Naive thymus-derived CD4-positive, alpha-beta T cell (primary cell): ENCODE measurements at regions not wholly inside any gene's neighbourhood (a gene's known extent, or its start where the extent isn't known, plus 50 kb on each side); places are given as distances from the start of the nearest gene placed in this dataset.

Experiments used
- ATAC-seq: fragments of 150-1000 bp; cut with Tn5 transposase; 2 replicates; pipeline ENCODE4 v1.10.0; 2021; ENCODE audit warnings: mild to moderate bottlenecking, moderate library complexity
- CTCF ChIA-PET: fragments of 350-600 bp; sonication (Branson Sonifier 250); formaldehyde crosslinking; loops from one replicate; lab custom pipeline; 2021; ENCODE audit warnings: antibody characterized with exemption; lab: Charles Lee
- POLR2A ChIA-PET: fragments of 350-600 bp; sonication (Branson Sonifier 250); formaldehyde crosslinking; loops from one replicate; lab custom pipeline; 2021; ENCODE audit warnings: antibody characterized with exemption, inconsistent platforms; lab: Charles Lee
- DNase-seq, 9 donors: peaks; one replicate each; pipeline versions ENCODE4 v3.0.0 to v3.0.0-alpha.2; 2020 to 2022; ENCODE audit warnings: mixed read lengths in 1 of 9
- H3K27ac ChIP-seq: one replicate; pipeline ENCODE4 v1.7.0; 2013; ENCODE audit warnings: mild to moderate bottlenecking, low read depth, low read length, moderate library complexity
- H3K27me3 ChIP-seq, 2 donors: one replicate each; pipeline ENCODE4 v1.7.0; 2013; ENCODE audit warnings: low read length in 2 of 2, mild to moderate bottlenecking in 2 of 2, moderate library complexity in 2 of 2; ENCODE audit not compliant: control insufficient read depth in 2 of 2, insufficient read depth in 2 of 2
- H3K36me3 ChIP-seq, 3 experiments: 1 replicate in 2 of 3; 2 replicates in 1 of 3; pipeline ENCODE4 v1.7.0; 2013; ENCODE audit warnings: low read length in 3 of 3, mild to moderate bottlenecking in 3 of 3, moderate library complexity in 1 of 3; ENCODE audit not compliant: insufficient read depth in 3 of 3, control insufficient read depth in 2 of 3
- H3K4me1 ChIP-seq, 2 donors: one replicate each; pipeline ENCODE4 v1.7.0; 2013; ENCODE audit warnings: low read length in 2 of 2, mild to moderate bottlenecking in 2 of 2, moderate library complexity in 1 of 2; ENCODE audit not compliant: control insufficient read depth in 2 of 2, insufficient read depth in 2 of 2
- H3K4me3 ChIP-seq: 2 replicates; pipeline ENCODE4 v1.7.0; 2013; ENCODE audit warnings: mild to moderate bottlenecking, low read length
- H3K9me3 ChIP-seq, 3 experiments: 1 replicate in 2 of 3; 2 replicates in 1 of 3; pipeline ENCODE4 v1.7.0; 2013; ENCODE audit warnings: low read length in 3 of 3; ENCODE audit not compliant: control insufficient read depth in 2 of 3
- H3K27ac Mint-ChIP-seq, 9 donors: one replicate each; pipeline ENCODE4 v1.8.0; 2020 to 2022; ENCODE audit warnings: mixed read lengths in 9 of 9, mild to moderate bottlenecking in 8 of 9, moderate library complexity in 5 of 9, inconsistent platforms in 2 of 9
- H3K27me3 Mint-ChIP-seq, 5 donors: one replicate each; pipeline ENCODE4 v1.8.0; 2021 to 2022; ENCODE audit warnings: mixed read lengths in 5 of 5, mild to moderate bottlenecking in 1 of 5
- H3K36me3 Mint-ChIP-seq, 5 donors: one replicate each; pipeline ENCODE4 v1.8.0; 2020 to 2022; ENCODE audit warnings: mixed read lengths in 5 of 5, mild to moderate bottlenecking in 3 of 5, inconsistent platforms in 1 of 5
- H3K4me1 Mint-ChIP-seq, 7 donors: one replicate each; pipeline ENCODE4 v1.8.0; 2020 to 2022; ENCODE audit warnings: mixed read lengths in 7 of 7, mild to moderate bottlenecking in 3 of 7, inconsistent platforms in 1 of 7
- H3K4me3 Mint-ChIP-seq, 10 donors: one replicate each; pipeline ENCODE4 v1.8.0; 2020 to 2022; ENCODE audit warnings: mild to moderate bottlenecking in 10 of 10, mixed read lengths in 10 of 10, moderate library complexity in 6 of 10, inconsistent platforms in 2 of 10
- H3K9me3 Mint-ChIP-seq, 11 donors: one replicate each; pipeline ENCODE4 v1.8.0; 2020 to 2022; ENCODE audit warnings: mixed read lengths in 11 of 11, mild to moderate bottlenecking in 4 of 11, inconsistent platforms in 1 of 11, moderate library complexity in 1 of 11
- intact Hi-C, 2 donors: fragments of 100-400 bp; cut with micrococcal nuclease; formaldehyde crosslinking; loops; one replicate each; pipeline ENCODE4 v1.15.1; 2023

DNA sequence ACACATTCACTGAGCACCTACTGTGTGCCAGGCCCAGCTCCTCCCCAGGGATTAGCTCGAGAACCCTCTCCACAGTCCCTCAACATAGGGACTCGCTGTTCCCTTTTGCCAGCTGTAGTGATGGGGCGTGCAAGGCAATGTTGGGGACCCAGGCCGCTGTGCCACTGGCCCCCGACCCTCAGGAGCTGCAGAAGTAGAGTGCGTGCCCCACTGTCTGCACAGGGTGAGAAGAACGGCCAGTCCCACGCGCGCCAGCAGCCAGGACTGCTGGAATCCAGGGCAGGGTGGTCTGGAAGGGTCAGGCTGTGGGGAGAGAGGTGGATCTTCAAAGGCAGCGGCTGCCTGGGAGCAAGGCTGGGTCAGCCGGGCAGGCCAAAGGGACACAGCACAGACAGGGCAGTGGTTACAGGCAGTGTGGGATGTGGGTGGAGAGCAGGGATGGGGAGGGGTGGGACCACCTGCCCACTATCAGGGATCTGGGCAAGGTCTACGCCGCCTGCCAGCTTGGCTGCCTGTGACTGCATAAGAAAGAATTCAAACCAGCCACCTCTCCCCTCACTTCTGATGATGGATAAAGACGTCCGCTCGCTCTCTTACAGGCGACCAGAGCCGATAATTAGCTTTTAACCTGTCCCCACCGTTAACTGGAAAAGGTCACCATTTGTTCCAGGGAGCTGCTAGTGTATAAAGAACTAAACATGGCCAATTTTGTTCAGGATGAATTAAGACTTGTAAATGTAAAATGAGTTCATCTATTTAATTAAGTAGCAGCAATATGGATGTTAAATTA, 86.7 kb upstream of the GSE1 start:
- Histone ChIP-seq H3K36me3 (no peaks in the 10 kb centered on the region), H3K4me3 (no peak overlapping the region), H3K4me1 (no peaks in the 10 kb centered on the region), H3K27me3 (no peaks in the 10 kb centered on the region), H3K9me3 (no peaks in the 10 kb centered on the region), H3K27ac (no peak overlapping the region)
- H3K4me3 Mint-ChIP-seq: no peak overlapping the region
- peaks cover 0 to 3% (median 0%) of the 10 kb centered on the region in 11 donors for H3K9me3 Mint-ChIP-seq
- peak overlapping the region in 1 of 9 donors; percentile 52 for H3K27ac Mint-ChIP-seq
- intact Hi-C loops: no loop called here
- peaks cover 0 to 7% (median 0%) of the 10 kb centered on the region in 5 donors for H3K27me3 Mint-ChIP-seq
- CTCF ChIA-PET: interaction anchor here (2.6 kb wide), 1 partner anchor 90 kb away, joined by 8 read pairs; no protein-coding TSS in a partner anchor
- POLR2A ChIA-PET: interaction anchor here (0.6 kb wide), 1 partner anchor 105 kb away, joined by 3 read pairs; no protein-coding TSS in a partner anchor
- H3K4me1 Mint-ChIP-seq: no peaks in the 10 kb centered on the region
- DNase-seq: no peak
- no peak for ATAC-seq
- H3K36me3 Mint-ChIP-seq: no peaks in the 10 kb centered on the region

DNA sequence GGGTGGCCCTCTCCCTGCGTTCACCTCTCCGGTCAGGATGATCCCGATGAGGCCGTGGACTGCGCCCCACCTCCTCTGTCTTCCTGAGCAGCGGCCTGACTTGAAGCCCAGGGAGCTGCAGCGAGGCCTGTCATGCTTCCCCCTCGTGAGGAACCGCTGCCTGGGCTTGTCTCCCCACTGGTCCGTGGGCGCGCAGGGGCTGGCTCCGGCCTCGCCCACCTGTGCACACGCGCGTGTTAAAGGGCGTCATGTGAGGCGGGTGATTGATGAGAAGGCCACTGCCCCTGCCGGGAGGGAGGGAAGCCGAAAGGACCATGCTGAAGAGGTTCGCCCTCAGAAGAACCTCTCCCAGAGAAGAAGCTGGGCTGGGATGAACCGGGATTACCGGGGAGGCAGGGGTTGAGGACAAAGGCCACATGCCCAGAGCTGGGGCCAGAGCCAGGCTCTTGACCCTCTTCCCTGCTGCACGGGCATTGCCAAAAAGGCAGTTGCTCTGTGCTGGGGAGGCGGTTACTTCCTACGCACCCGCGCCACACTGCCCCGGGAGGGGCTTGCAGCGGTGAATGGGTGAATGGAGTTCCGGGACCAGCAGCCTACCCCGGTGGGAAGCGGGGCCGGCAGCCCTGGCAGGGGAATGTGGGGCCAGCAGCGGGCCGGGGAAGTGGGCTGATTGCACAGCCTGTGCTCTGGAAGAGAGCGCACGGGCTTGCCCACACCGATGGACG, 85.9 kb upstream of the GSE1 start:
- ChIA-PET POLR2A (no interaction called here), CTCF (interaction anchor here (2.6 kb wide), 1 partner anchor 89 kb away, joined by 8 read pairs; no protein-coding TSS in a partner anchor)
- intact Hi-C loops: no loop called here
- Histone ChIP-seq H3K4me1 (no peaks in the 10 kb centered on the region), H3K27me3 (no peaks in the 10 kb centered on the region), H3K9me3 (no peaks in the 10 kb centered on the region), H3K4me3 (no peak overlapping the region), H3K36me3 (no peaks in the 10 kb centered on the region), H3K27ac (no peak overlapping the region)
- Mint-ChIP-seq H3K4me1 (no peaks in the 10 kb centered on the region), H3K27ac (peak overlapping the region in 1 of 9 donors; percentile 15), H3K27me3 (peaks cover 0 to 7% (median 0%) of the 10 kb centered on the region in 5 donors), H3K4me3 (no peak overlapping the region), H3K36me3 (no peaks in the 10 kb centered on the region), H3K9me3 (peaks cover 0 to 3% (median 0%) of the 10 kb centered on the region in 11 donors)
- ATAC-seq (no peak), DNase-seq (no peak)

- Mint-ChIP-seq H3K4me3 (no peak overlapping the region), H3K4me1 (no peaks in the 10 kb centered on the region), H3K9me3 (peaks cover 0 to 3% (median 0%) of the 10 kb centered on the region in 11 donors), H3K27ac (peak overlapping the region in 1 of 9 donors; percentile 15), H3K36me3 (no peaks in the 10 kb centered on the region), H3K27me3 (peaks cover 0 to 2% (median 0%) of the 10 kb centered on the region in 5 donors)
- DNase-seq: no peak
- CTCF ChIA-PET: interaction anchor here (2.6 kb wide), 1 partner anchor 88 kb away, joined by 8 read pairs; no protein-coding TSS in a partner anchor
- POLR2A ChIA-PET: no interaction called here
- H3K27me3 ChIP-seq: no peaks in the 10 kb centered on the region
- H3K9me3 ChIP-seq: no peaks in the 10 kb centered on the region
- no peaks in the 10 kb centered on the region for H3K4me1 ChIP-seq
- H3K36me3 ChIP-seq: no peaks in the 10 kb centered on the region
- H3K4me3 ChIP-seq: no peak overlapping the region
- intact Hi-C loops: loop anchor here in 1 of 2 donors (2.0 kb wide), 1 partner anchor 27 kb away; no protein-coding TSS in a partner anchor
- no peak overlapping the region for H3K27ac ChIP-seq
- no peak for ATAC-seq
Measured at GRCh38 chr16:85527767-85528297, 85.3 kb upstream of the GSE1 start.

GRCh38 chr16:85528528-85529387, 84.4 kb upstream of the GSE1 start:
- no peaks in the 10 kb centered on the region for H3K27me3 Mint-ChIP-seq
- H3K27me3 ChIP-seq: no peaks in the 10 kb centered on the region
- H3K4me3 Mint-ChIP-seq: no peak overlapping the region
- no peaks in the 10 kb centered on the region for H3K4me1 Mint-ChIP-seq
- POLR2A ChIA-PET: interaction anchor here (1.9 kb wide), 1 partner anchor 25 kb away, joined by 5 read pairs; no protein-coding TSS in a partner anchor
- ATAC-seq (peak; percentile 63), DNase-seq (peak in 2 of 9 donors; percentile 10 to 28)
- no peaks in the 10 kb centered on the region for H3K36me3 Mint-ChIP-seq
- H3K4me1 ChIP-seq: no peaks in the 10 kb centered on the region
- no peak overlapping the region for H3K27ac ChIP-seq
- intact Hi-C loops: loop anchor here in 1 of 2 donors (2.0 kb wide), 1 partner anchor 26 kb away; no protein-coding TSS in a partner anchor
- no peak overlapping the region for H3K4me3 ChIP-seq
- no peak overlapping the region for H3K27ac Mint-ChIP-seq
- no peaks in the 10 kb centered on the region for H3K9me3 ChIP-seq
- H3K9me3 Mint-ChIP-seq: peaks cover 0 to 3% (median 0%) of the 10 kb centered on the region in 11 donors
- CTCF ChIA-PET: interaction anchor here (2.6 kb wide), 1 partner anchor 87 kb away, joined by 8 read pairs; no protein-coding TSS in a partner anchor
- H3K36me3 ChIP-seq: no peaks in the 10 kb centered on the region

- Histone ChIP-seq H3K4me1 (no peaks in the 10 kb centered on the region), H3K27ac (no peak overlapping the region), H3K4me3 (no peak overlapping the region), H3K9me3 (no peaks in the 10 kb centered on the region), H3K36me3 (no peaks in the 10 kb centered on the region), H3K27me3 (no peaks in the 10 kb centered on the region)
- Mint-ChIP-seq H3K27ac (no peak overlapping the region), H3K9me3 (peaks cover 0 to 6% (median 0%) of the 10 kb centered on the region in 11 donors), H3K36me3 (no peaks in the 10 kb centered on the region), H3K27me3 (no peaks in the 10 kb centered on the region), H3K4me3 (no peak overlapping the region), H3K4me1 (no peaks in the 10 kb centered on the region)
- intact Hi-C loops: loop anchor here in 1 of 2 donors (2.0 kb wide), 1 partner anchor 25 kb away; no protein-coding TSS in a partner anchor
- ChIA-PET CTCF (interaction anchor here (1.1 kb wide), 1 partner anchor 86 kb away, joined by 5 read pairs; no protein-coding TSS in a partner anchor), POLR2A (interaction anchor here (1.9 kb wide), 1 partner anchor 24 kb away, joined by 5 read pairs; no protein-coding TSS in a partner anchor)
- no peak for DNase-seq
- no peak for ATAC-seq
Measured at GRCh38 chr16:85529489-85530369, 83.4 kb upstream of the GSE1 start.
